A549 (cell line): ENCODE measurements at regions not wholly inside any gene's neighbourhood (a gene's known extent, or its start where the extent isn't known, plus 50 kb on each side); places are given as distances from the start of the nearest gene placed in this dataset.

Experiments used
- ATAC-seq, 2 experiments: fragments of 200-7000 bp in 1 of 2; fragments of >200 bp in 1 of 2; cut with Nextera tagmentation in 1 of 2; cut with Tn5 transposase in 1 of 2; 3 replicates each; pipeline versions ENCODE4 v1.8.0 to v1.9.1; 2018 to 2020; ENCODE audit warnings: mild to moderate bottlenecking in 1 of 2, moderate library complexity in 1 of 2
- CTCF ChIA-PET: fragments of 300-600 bp; sonication (Branson Sonifier 250); formaldehyde crosslinking; extraction: SDS; loops from one replicate; lab custom pipeline; 2021; ENCODE audit warnings: antibody characterized with exemption, inconsistent platforms; lab: Yijun Ruan, JAX
- POLR2A ChIA-PET: fragments of 350-600 bp; formaldehyde crosslinking; extraction: SDS; loops from one replicate; lab custom pipeline; 2021; ENCODE audit warnings: antibody characterized with exemption, inconsistent platforms; lab: Yijun Ruan, JAX
- DNase-seq, 2 experiments: peaks; one replicate each; pipeline versions ENCODE4 v3.0.0 to v3.0.0-alpha.2; 2011 to 2016; ENCODE audit warnings: low read depth in 1 of 2, low spot score in 1 of 2
- FAIRE-seq: peaks from 2 replicates; lab custom pipeline; 2011; peaks lifted over from hg19 to GRCh38; lab: Jason Lieb, UNC
- H3K27ac ChIP-seq, 2 experiments: fragments of >200 bp; sonication (Bioruptor Twin); formaldehyde crosslinking; 3 replicates each; pipeline ENCODE4 v1.5.1; 2016 to 2017
- H3K4me1 ChIP-seq: fragments of >200 bp; sonication (Bioruptor Twin); formaldehyde crosslinking; 3 replicates; pipeline ENCODE4 v1.6.1; 2016
- H3K4me2 ChIP-seq: fragments of >200 bp; sonication (Bioruptor Twin); formaldehyde crosslinking; 3 replicates; pipeline ENCODE4 v1.6.1; 2016
- H3K4me3 ChIP-seq: fragments of >200 bp; sonication (Bioruptor Twin); formaldehyde crosslinking; 3 replicates; pipeline ENCODE4 v1.5.1; 2016
- H3K9me3 ChIP-seq: fragments of >200 bp; sonication (Bioruptor Twin); formaldehyde crosslinking; 3 replicates; pipeline ENCODE4 v1.6.1; 2016
- BHLHE40 ChIP-seq: IDR thresholded peaks from 2 replicates; pipeline ENCODE4 v1.6.1; 2012; ENCODE audit warnings: low read depth, low read length, inconsistent platforms
- CEBPB ChIP-seq, 2 experiments: fragments of >200 bp in 1 of 2; sonication (Bioruptor Twin) in 1 of 2; formaldehyde crosslinking in 1 of 2; IDR thresholded peaks; 2 replicates each; pipeline ENCODE4 v1.6.1; 2012 to 2016
- CHD4 ChIP-seq: fragments of 200-600 bp; sonication (generic); IDR thresholded peaks from 2 replicates; pipeline ENCODE4 v1.6.1; 2016; ENCODE audit warnings: antibody characterized with exemption, mild to moderate bottlenecking, borderline replicate concordance
- CTCF ChIP-seq: fragments of >200 bp; sonication (Bioruptor Twin); formaldehyde crosslinking; IDR thresholded peaks from 3 replicates; pipeline ENCODE4 v1.5.1; 2016
- E2F6 ChIP-seq: IDR thresholded peaks from 2 replicates; pipeline ENCODE4 v1.6.1; 2012; ENCODE audit warnings: low read depth, borderline replicate concordance
- FOSL2 ChIP-seq, 2 experiments: fragments of 450-650 bp in 1 of 2; fragments of >200 bp in 1 of 2; sonication (Bioruptor Twin) in 1 of 2; formaldehyde crosslinking; IDR thresholded peaks; 2 replicates each; pipeline versions ENCODE4 v1.5.0 to v1.6.1; 2016 to 2020; ENCODE audit warnings: mild to moderate bottlenecking in 1 of 2, moderate library complexity in 1 of 2
- HDAC2 ChIP-seq: fragments of 200-600 bp; sonication (generic); IDR thresholded peaks from 2 replicates; pipeline ENCODE4 v1.6.1; 2016
- HEYL ChIP-seq: fragments of 250-450 bp; sonication (Bioruptor Pico); IDR thresholded peaks from 2 replicates; pipeline ENCODE4 v1.8.0; 2021; ENCODE audit warnings: mild to moderate bottlenecking, moderate library complexity
- HOXA7 ChIP-seq: fragments of 250-450 bp; sonication (Bioruptor Pico); IDR thresholded peaks from 2 replicates; pipeline ENCODE4 v1.5.0; 2020; ENCODE audit warnings: mild to moderate bottlenecking, moderate library complexity
- KDM1A ChIP-seq: fragments of 200-600 bp; sonication (generic); IDR thresholded peaks from 2 replicates; pipeline ENCODE4 v1.6.1; 2016; ENCODE audit warnings: low read depth, mild to moderate bottlenecking
- MAFK ChIP-seq: fragments of 450-650 bp; IDR thresholded peaks from 2 replicates; pipeline ENCODE4 v1.6.1; 2014; ENCODE audit not compliant: partially characterized antibody
- MAX ChIP-seq: IDR thresholded peaks from 2 replicates; pipeline ENCODE4 v1.6.1; 2012
- MAZ ChIP-seq: fragments of 150-350 bp; IDR thresholded peaks from 2 replicates; pipeline ENCODE4 v1.6.1; 2014; ENCODE audit warnings: antibody characterized with exemption, low read depth, low read length, borderline replicate concordance
- MYC ChIP-seq: IDR thresholded peaks from 2 replicates; pipeline ENCODE4 v1.6.1; 2012; ENCODE audit warnings: mild to moderate bottlenecking, inconsistent platforms, low read length, improper control_type of control experiment, borderline replicate concordance
- NR3C1 ChIP-seq: fragments of >200 bp; sonication (Bioruptor Twin); formaldehyde crosslinking; IDR thresholded peaks from 3 replicates; pipeline ENCODE4 v1.6.1; 2017
- REST ChIP-seq: fragments of 200-600 bp; sonication (generic); IDR thresholded peaks from 2 replicates; pipeline ENCODE4 v1.6.1; 2016; ENCODE audit warnings: antibody characterized with exemption, mild to moderate bottlenecking, moderate library complexity
- SREBF2 ChIP-seq: fragments of 450-650 bp; IDR thresholded peaks from 2 replicates; pipeline ENCODE4 v1.6.1; 2014; ENCODE audit warnings: mild to moderate bottlenecking, moderate library complexity
- TFCP2L1 ChIP-seq: fragments of 250-450 bp; sonication (Bioruptor Pico); IDR thresholded peaks from 2 replicates; pipeline ENCODE4 v1.5.0; 2021; ENCODE audit warnings: mild to moderate bottlenecking
- ZSCAN20 ChIP-seq: fragments of 250-450 bp; sonication (Bioruptor Pico); IDR thresholded peaks from 2 replicates; pipeline ENCODE4 v1.8.0; 2022; ENCODE audit warnings: mild to moderate bottlenecking, moderate library complexity
- WGBS: methylation state at CpG from one replicate; pipeline ENCODE4 v1.1.6; 2017; ENCODE audit errors: missing lambda C conversion rate; 5-methylcytosine and 5-hydroxymethylcytosine counted together
- TF ChIP-seq, protein P1 (sequence below): fragments of >200 bp; sonication (Bioruptor Twin); formaldehyde crosslinking; IDR thresholded peaks from 2 replicates; pipeline ENCODE4 v1.6.1; 2016

GRCh38 chr19:29873801-29874575, 62.2 kb downstream of the CCNE1 start:
- TF ChIP-seq REST, result no peak
- TF ChIP-seq, protein P1, sequence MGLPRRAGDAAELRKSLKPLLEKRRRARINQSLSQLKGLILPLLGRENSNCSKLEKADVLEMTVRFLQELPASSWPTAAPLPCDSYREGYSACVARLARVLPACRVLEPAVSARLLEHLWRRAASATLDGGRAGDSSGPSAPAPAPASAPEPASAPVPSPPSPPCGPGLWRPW, result no peak
- TF ChIP-seq NR3C1, result no peak
- no peak for TF ChIP-seq HEYL (CRISPR knock-in tag)
- no peak for TF ChIP-seq MAZ
- TF ChIP-seq CTCF, result 0 out of 3 replicates have a peak, but pooled peaks have one; percentile 19
- no peak for TF ChIP-seq SREBF2
- peak; percentile 68 for TF ChIP-seq MAX
- no peak for TF ChIP-seq TFCP2L1 (CRISPR knock-in tag)
- no peak for TF ChIP-seq HOXA7
- TF ChIP-seq CHD4, result 0 out of 2 replicates have a peak, but pooled peaks have one; percentile 21
- peak; percentile 79; the same call in 1 of the 2 replicates for TF ChIP-seq E2F6
- no peak for TF ChIP-seq FOSL2 (IDR thresholded peaks at IDR 0.05)
- no peak for TF ChIP-seq FOSL2 (CRISPR knock-in tag; IDR thresholded peaks at IDR 0.05)
- TF ChIP-seq BHLHE40, result no peak
- TF ChIP-seq MYC, result no peak
- no peak for TF ChIP-seq CEBPB (IDR thresholded peaks at IDR 0.05)
- TF ChIP-seq HDAC2, result peak; percentile 85; the same call in 1 of the 2 replicates
- no peak for TF ChIP-seq MAFK
- peak; percentile 95 for TF ChIP-seq KDM1A
- no peak for TF ChIP-seq ZSCAN20
- peak; percentile 11 to 12; a peak in 4 of 6 replicates for ATAC-seq
- WGBS, result 30% methylated on average over 34 of the region's 40 CpGs
- POLR2A ChIA-PET, result no interaction called here
- Histone ChIP-seq H3K4me1 (peaks cover 14% of the 10 kb centered on the region), H3K4me3 (peak overlapping the region; percentile 70), H3K27ac (peak overlapping the region in 1 of 2 experiments; percentile 84; a peak in 4 of 6 replicates), H3K9me3 (no peaks in the 10 kb centered on the region), H3K4me2 (peak overlapping the region; percentile 99)
- no peak for DNase-seq
- no peak for FAIRE-seq
- CTCF ChIA-PET, result interaction anchor here (0.6 to 17.2 kb wide), 51 partner anchors 9 to 778 kb away, joined by 3 to 362 read pairs (median 4); partner anchors contain the start of genes PLEKHF1, POP4 and URI1
